Fibroblast of gingiva (primary cell): ENCODE measurements at regions not wholly inside any gene's neighbourhood (a gene's known extent, or its start where the extent isn't known, plus 50 kb on each side); places are given as distances from the start of the nearest gene placed in this dataset.
"Not testable (repeated sequence)": the region's sequence is repeated elsewhere in the genome, so short reads cannot be mapped to it uniquely, and the experiment has no call there.

ENCODE experiments used
- DNase-seq: peaks from one replicate; pipeline ENCODE4 v3.0.0-alpha.2; 2011; ENCODE audit warnings: low read depth

GRCh38 chr11:116043857-116044256 lies 539.6 kb upstream of the CADM1 start:
- DNase-seq: no peak

- DNase-seq: not testable (repeated sequence)
Observed at GRCh38 chr11:116043059-116043458, 538.8 kb upstream of the CADM1 start.

GRCh38 chr11:116042146-116042545 lies 537.9 kb upstream of the CADM1 start:
- DNase-seq: no peak

- DNase-seq: no peak
Observed at GRCh38 chr11:116037861-116038260, 533.6 kb upstream of the CADM1 start.

- DNase-seq: no peak
Observed at GRCh38 chr11:116035977-116036376, 531.8 kb upstream of the CADM1 start.

GRCh38 chr11:116033931-116034553 lies 529.8 kb upstream of the CADM1 start:
- no peak for DNase-seq

- DNase-seq: no peak
Observed at GRCh38 chr11:116030697-116031331, 526.6 kb upstream of the CADM1 start.

GRCh38 chr11:116028506-116028905 lies 524.3 kb upstream of the CADM1 start:
- not testable (repeated sequence) for DNase-seq

- DNase-seq: no peak
Observed at GRCh38 chr11:115999437-115999836, 495.2 kb upstream of the CADM1 start.

GRCh38 chr11:115996808-115997188 lies 492.6 kb upstream of the CADM1 start:
- no peak for DNase-seq

GRCh38 chr11:115996125-115996807 lies 492.1 kb upstream of the CADM1 start:
- no peak for DNase-seq

GRCh38 chr11:115993590-115993989 lies 489.4 kb upstream of the CADM1 start:
- no peak for DNase-seq

- no peak for DNase-seq
Observed at GRCh38 chr11:115990004-115990447, 485.8 kb upstream of the CADM1 start.

GRCh38 chr11:115985896-115986295 lies 481.7 kb upstream of the CADM1 start:
- DNase-seq: no peak

GRCh38 chr11:115984228-115984627 lies 480.0 kb upstream of the CADM1 start:
- no peak for DNase-seq

GRCh38 chr11:115982666-115983065 lies 478.5 kb upstream of the CADM1 start:
- no peak for DNase-seq

- DNase-seq: no peak
Observed at GRCh38 chr11:115981814-115982471, 477.7 kb upstream of the CADM1 start.

- DNase-seq: no peak
Observed at GRCh38 chr11:115981104-115981481, 476.9 kb upstream of the CADM1 start.

- DNase-seq: no peak
Observed at GRCh38 chr11:115980337-115981103, 476.3 kb upstream of the CADM1 start.

- no peak for DNase-seq
Observed at GRCh38 chr11:115974703-115975102, 470.5 kb upstream of the CADM1 start.

- DNase-seq: not testable (repeated sequence)
Observed at GRCh38 chr11:115967203-115967602, 463.0 kb upstream of the CADM1 start.
